ENCODE measurements at regions not wholly inside any gene's neighbourhood (a gene's known extent, or its start where the extent isn't known, plus 50 kb on each side); places are given as distances from the start of the nearest gene placed in this dataset.

DNA sequence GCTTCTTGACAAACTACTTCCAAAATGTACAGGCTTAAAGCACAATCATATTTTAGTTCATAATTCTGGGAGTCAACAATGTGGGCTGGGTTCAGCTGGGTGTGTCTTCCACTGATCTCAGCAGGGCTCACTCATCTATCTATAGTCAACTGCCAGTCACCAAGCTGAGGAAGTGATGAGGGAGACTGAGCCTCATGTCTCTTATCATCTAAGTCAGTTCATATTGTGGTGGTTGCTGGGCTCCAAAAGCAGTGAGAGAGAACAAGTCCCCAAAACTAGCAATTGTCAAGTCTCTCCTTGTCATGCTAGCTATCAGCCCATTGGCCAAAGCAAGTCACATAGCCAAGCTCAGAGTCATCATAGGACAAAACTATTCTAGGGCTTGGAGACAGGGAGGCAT lies 465.9 kb upstream of the ARID1B start:
- TF ChIP-seq POLR2A (IDR thresholded peaks at IDR 0.05): no peak
- TF ChIP-seq, protein P1, sequence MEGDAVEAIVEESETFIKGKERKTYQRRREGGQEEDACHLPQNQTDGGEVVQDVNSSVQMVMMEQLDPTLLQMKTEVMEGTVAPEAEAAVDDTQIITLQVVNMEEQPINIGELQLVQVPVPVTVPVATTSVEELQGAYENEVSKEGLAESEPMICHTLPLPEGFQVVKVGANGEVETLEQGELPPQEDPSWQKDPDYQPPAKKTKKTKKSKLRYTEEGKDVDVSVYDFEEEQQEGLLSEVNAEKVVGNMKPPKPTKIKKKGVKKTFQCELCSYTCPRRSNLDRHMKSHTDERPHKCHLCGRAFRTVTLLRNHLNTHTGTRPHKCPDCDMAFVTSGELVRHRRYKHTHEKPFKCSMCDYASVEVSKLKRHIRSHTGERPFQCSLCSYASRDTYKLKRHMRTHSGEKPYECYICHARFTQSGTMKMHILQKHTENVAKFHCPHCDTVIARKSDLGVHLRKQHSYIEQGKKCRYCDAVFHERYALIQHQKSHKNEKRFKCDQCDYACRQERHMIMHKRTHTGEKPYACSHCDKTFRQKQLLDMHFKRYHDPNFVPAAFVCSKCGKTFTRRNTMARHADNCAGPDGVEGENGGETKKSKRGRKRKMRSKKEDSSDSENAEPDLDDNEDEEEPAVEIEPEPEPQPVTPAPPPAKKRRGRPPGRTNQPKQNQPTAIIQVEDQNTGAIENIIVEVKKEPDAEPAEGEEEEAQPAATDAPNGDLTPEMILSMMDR (IDR thresholded peaks at IDR 0.05): no peak

Data from stomach (tissue), 4 donors.